Heart left ventricle (tissue), 16 donors: ENCODE measurements at regions not wholly inside any gene's neighbourhood (a gene's known extent, or its start where the extent isn't known, plus 50 kb on each side); places are given as distances from the start of the nearest gene placed in this dataset.

Experiments used
- ATAC-seq, 4 donors: fragments of 200-7000 bp; cut with Tn5 transposase; one replicate each; pipeline ENCODE4 v1.9.1; 2020 to 2022; ENCODE audit warnings: moderate library complexity in 4 of 4, mild to moderate bottlenecking in 3 of 4, moderate number of reproducible peaks in 1 of 4
- DNase-seq, 5 donors: peaks; one replicate each; pipeline ENCODE4 v3.0.0-alpha.2; 2020
- H3K27ac ChIP-seq, 12 donors: fragments of 200-600 bp; sonication (generic) in 4 of 12; one replicate each; pipeline versions ENCODE4 v1.5.0 to v1.8.0; 2016 to 2022; ENCODE audit warnings: mild to moderate bottlenecking in 2 of 12
- H3K27me3 ChIP-seq, 9 donors: fragments of 200-600 bp; sonication (generic) in 2 of 9; one replicate each; pipeline versions ENCODE4 v1.5.1 to v1.8.0; 2016 to 2022; ENCODE audit warnings: mild to moderate bottlenecking in 3 of 9
- H3K36me3 ChIP-seq, 9 donors: fragments of 200-600 bp; sonication (generic) in 2 of 9; one replicate each; pipeline versions ENCODE4 v1.5.0 to v1.8.0; 2018 to 2022; ENCODE audit warnings: mild to moderate bottlenecking in 2 of 9
- H3K4me1 ChIP-seq, 12 donors: fragments of 200-600 bp; sonication (generic) in 4 of 12; one replicate each; pipeline versions ENCODE4 v1.5.0 to v1.8.0; 2016 to 2022; ENCODE audit warnings: mild to moderate bottlenecking in 3 of 12
- H3K4me3 ChIP-seq, 12 donors: fragments of 200-600 bp; sonication (generic) in 4 of 12; one replicate each; pipeline versions ENCODE4 v1.5.0 to v1.8.0; 2017 to 2022; ENCODE audit warnings: mild to moderate bottlenecking in 9 of 12, moderate library complexity in 4 of 12
- H3K9me3 ChIP-seq, 12 donors: fragments of 200-600 bp; sonication (generic) in 4 of 12; one replicate each; pipeline versions ENCODE4 v1.5.0 to v1.8.0; 2016 to 2022; ENCODE audit warnings: mild to moderate bottlenecking in 1 of 12
- CTCF ChIP-seq, 12 donors: fragments of 200-600 bp; sonication (generic) in 4 of 12; IDR thresholded peaks; one replicate each; pipeline versions ENCODE4 v1.5.0 to v1.8.0; 2018 to 2022; ENCODE audit warnings: antibody characterized with exemption in 12 of 12, mild to moderate bottlenecking in 5 of 12
- POLR2A ChIP-seq, 2 donors: fragments of 450-650 bp; IDR thresholded peaks; one replicate each; pipeline ENCODE4 v1.6.1; 2017; ENCODE audit warnings: antibody characterized with exemption in 2 of 2, mild to moderate bottlenecking in 2 of 2, moderate library complexity in 2 of 2
- WGBS, 4 donors: extraction: QIAGEN DNeasy Blood & Tissue Kit in 2 of 4; methylation state at CpG; one replicate each; pipeline versions ENCODE4 v1.1.5 to v1.1.7; 2013 to 2018; 5-methylcytosine and 5-hydroxymethylcytosine counted together
- intact Hi-C, 10 donors: fragments of 100-400 bp; cut with DNase I; formaldehyde crosslinking; loops; one replicate each; pipeline versions ENCODE4 v1.11.1 to v1.14.2; 2022
- donor health status: ischemic (EF 13 %, LVEDD 7.1; RV severe dilation, severe dysfunction).
- donor health status: healthy with polysubstance abuse.
- donor health status: DM: no; HTN: yes; CAD: no.
- donor health status: DM: no; HTN: no; CAD: no.
- donor health status: ischemic (EF 25% LVEDD 6.9; RV normal size, moderate dysfunction).
- donor health status: ischemic (EF 25% LVEDD 5.7; RV mildly dilated, moderate dysfunction).
- donor health status: healthy.
- donor health status: DM: yes; HTN: yes; CAD: no.
- donor health status: ischemic (EF 35%, LVEDD 5.7; RV mildly dilated, moderate dysfunction).
- donor health status: nonischemic (EF 11% LVEDD 7.7; RV severe dilation, severe dysfunction).
- donor health status: DM: yes; HTN: yes; CAD: no.
- donor health status: PGD.
- donor health status: ischemic (EF 29% LVEDD 5.4; RV normal size, mild dysfunction).
- donor health status: nonischemic (EF 23%, LVEDD 6.1; RV moderate dilation, normal function).

DNA sequence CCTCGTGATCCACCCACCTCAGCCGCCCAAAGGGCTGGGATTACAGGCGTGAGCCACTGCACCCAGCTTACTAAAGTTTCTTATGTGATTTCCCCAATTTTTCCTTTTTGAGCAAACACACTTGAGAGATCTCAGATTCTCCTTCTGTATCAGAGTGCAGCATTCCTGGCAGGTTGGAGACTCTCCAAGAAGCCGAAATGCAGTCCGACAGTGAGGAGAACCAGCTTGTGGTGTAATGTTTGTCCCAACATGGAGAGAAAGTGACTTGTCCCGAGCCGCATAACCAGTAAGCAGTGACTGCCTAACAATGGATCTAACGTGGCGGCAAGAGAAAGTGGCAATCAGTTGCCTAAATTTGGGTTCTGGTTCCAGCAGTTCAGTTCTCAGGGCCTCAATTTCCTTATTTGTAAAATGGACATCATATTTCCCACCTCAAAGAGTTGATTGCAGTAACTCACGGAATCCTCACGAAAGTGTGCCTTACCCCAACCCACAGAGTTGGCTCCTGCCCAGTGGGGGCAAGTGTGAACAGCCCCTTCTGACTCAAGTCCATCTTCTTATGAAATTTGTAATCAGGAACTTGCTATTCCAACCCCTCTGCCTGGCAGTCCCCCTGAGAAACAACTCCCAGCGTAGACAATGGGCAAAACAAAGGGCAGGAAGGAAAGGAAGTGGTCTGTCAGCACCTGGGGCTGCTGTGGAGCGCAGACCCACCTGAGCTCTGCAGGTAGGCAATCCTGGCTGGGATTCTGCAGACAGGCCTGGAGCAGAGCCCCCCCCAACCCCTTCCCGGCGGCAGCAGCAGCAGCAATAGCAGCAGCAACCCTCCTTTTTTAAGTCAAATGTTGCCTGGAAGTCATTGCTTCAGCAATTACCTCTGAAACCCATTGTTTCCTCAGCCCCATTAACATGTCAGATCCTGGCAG is 223.6 kb upstream of the POU3F1 start:
- intact Hi-C loops, result no loop called here
- Histone ChIP-seq H3K4me3 (no peak overlapping the region), H3K4me1 (no peaks in the 10 kb centered on the region), H3K36me3 (no peaks in the 10 kb centered on the region), H3K27me3 (peaks cover 0 to 40% (median 12%) of the 10 kb centered on the region in 9 donors), H3K27ac (no peak overlapping the region), H3K9me3 (no peaks in the 10 kb centered on the region)
- DNase-seq (no peak), ATAC-seq (no peak)
- 55 to 62% (median 57%) methylated on average over 13 to 15 of the region's 15 CpGs for WGBS, 4 donors
- TF ChIP-seq POLR2A (IDR thresholded peaks at IDR 0.05), result no peak
- no peak for TF ChIP-seq CTCF (IDR thresholded peaks at IDR 0.05)

DNA sequence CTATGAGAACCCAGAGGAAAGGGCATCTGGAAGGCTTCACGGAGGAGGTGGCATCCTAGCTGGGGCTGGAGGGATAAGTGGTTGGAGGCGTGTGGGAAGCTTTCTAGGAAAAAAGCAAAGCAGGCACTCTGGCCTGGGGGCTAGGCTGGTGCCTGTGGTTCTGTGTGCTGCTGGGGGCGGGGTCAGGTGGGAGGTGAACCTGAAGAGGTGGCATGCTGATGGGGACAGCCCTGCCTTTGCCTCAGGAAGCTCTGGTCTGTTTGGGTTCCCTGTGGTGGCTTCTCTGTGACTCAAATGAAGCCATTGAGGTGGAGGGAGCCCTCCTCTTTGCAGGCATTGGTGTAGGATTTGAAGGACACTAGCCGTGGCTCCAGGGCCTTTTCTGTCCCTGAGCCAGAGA is 221.6 kb upstream of the POU3F1 start:
- H3K36me3 ChIP-seq, result no peaks in the 10 kb centered on the region
- DNase-seq, result no peak
- H3K27me3 ChIP-seq, result peaks cover 0 to 44% (median 14%) of the 10 kb centered on the region in 9 donors
- intact Hi-C loops, result no loop called here
- no peaks in the 10 kb centered on the region for H3K4me1 ChIP-seq
- TF ChIP-seq CTCF (IDR thresholded peaks at IDR 0.05) (no peak), POLR2A (IDR thresholded peaks at IDR 0.05) (no peak)
- H3K27ac ChIP-seq, result no peak overlapping the region
- no peak overlapping the region for H3K4me3 ChIP-seq
- no peak for ATAC-seq
- 66 to 87% (median 81%) methylated on average over 4 of the region's 4 CpGs for WGBS, 4 donors
- H3K9me3 ChIP-seq, result no peaks in the 10 kb centered on the region

DNA sequence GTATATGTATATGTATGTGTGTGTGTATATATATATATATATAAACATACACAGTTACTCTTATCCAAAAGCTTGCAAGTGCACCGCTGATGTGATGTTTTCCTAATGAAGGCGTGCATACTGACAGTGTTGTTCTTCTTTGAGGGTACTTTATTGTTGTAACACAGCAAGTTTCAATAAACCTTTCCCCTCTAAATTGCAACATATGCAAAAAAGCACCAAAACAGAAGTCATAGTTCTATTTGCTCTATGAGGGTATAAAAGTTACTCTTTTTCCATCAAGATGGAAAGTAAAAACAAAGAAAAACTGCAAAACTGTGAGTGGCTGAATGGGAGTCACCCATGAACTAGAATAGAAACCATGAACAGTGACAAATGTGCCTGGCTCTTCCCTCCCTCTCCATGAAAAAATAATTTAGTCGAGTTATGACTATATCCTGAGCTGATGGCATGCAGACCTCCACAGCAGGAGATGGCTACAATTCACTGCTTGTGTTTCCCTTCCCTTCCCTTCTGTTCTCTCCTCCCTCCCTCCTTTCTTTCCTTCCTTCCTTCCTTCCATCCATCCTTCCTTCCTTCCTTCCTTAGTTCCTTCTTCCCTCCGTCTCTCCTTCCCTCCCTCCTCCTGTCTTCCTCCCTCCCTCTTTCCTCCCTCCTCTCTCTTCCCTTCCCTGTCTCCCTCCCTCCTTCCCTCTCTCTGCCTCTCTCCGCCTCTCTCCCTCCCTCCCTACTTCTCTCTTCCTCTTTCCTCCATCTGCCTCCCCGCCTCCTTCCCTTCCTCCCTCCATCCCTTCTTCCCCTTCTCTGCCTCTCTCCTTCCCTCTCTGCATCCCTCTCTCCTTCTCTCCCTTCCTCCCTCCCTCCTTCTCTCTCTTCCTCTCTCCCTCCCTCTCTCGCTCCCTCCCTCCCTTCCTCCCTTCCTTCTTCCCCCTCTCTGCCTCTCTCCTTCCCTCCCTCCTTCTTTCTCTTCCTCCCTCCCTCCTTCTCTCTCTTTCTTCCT is 220.7 kb upstream of the POU3F1 start:
- Histone ChIP-seq H3K36me3 (no peaks in the 10 kb centered on the region), H3K27me3 (peaks cover 0 to 48% (median 11%) of the 10 kb centered on the region in 9 donors), H3K27ac (no peak overlapping the region), H3K9me3 (no peaks in the 10 kb centered on the region), H3K4me3 (no peak overlapping the region), H3K4me1 (no peaks in the 10 kb centered on the region)
- no peak for DNase-seq
- 71 to 76% (median 74%) methylated on average over 7 of the region's 7 CpGs for WGBS, 4 donors
- intact Hi-C loops, result no loop called here
- TF ChIP-seq CTCF (IDR thresholded peaks at IDR 0.05), result no peak
- TF ChIP-seq POLR2A (IDR thresholded peaks at IDR 0.05), result no peak
- no peak for ATAC-seq

- H3K27me3 ChIP-seq, result peaks cover 0 to 42% (median 12%) of the 10 kb centered on the region in 9 donors
- H3K4me3 ChIP-seq, result no peak overlapping the region
- no peak for ATAC-seq
- 90 to 94% (median 93%) methylated on average over 5 of the region's 5 CpGs for WGBS, 4 donors
- no peaks in the 10 kb centered on the region for H3K9me3 ChIP-seq
- no peaks in the 10 kb centered on the region for H3K4me1 ChIP-seq
- TF ChIP-seq CTCF (IDR thresholded peaks at IDR 0.05) (no peak), POLR2A (IDR thresholded peaks at IDR 0.05) (no peak)
- no peaks in the 10 kb centered on the region for H3K36me3 ChIP-seq
- no peak overlapping the region for H3K27ac ChIP-seq
- no peak for DNase-seq
- intact Hi-C loops, result no loop called here
These were observed 219.6 kb upstream of the POU3F1 start for GRCh38 chr1:38266197-38266520.
